CD8-positive, alpha-beta memory T cell (primary cell): ENCODE measurements at regions not wholly inside any gene's neighbourhood (a gene's known extent, or its start where the extent isn't known, plus 50 kb on each side); places are given as distances from the start of the nearest gene placed in this dataset.

Experiments used
- CTCF ChIA-PET: fragments of 350-600 bp; sonication (Branson Sonifier 250); formaldehyde crosslinking; loops from one replicate; lab custom pipeline; 2021; ENCODE audit warnings: antibody characterized with exemption; lab: Charles Lee
- POLR2A ChIA-PET: fragments of 350-600 bp; sonication (Branson Sonifier 250); formaldehyde crosslinking; loops from one replicate; lab custom pipeline; 2021; ENCODE audit warnings: antibody characterized with exemption; lab: Charles Lee
- DNase-seq, 5 donors: peaks; one replicate each; pipeline versions ENCODE4 v3.0.0 to v3.0.0-alpha.2; 2020 to 2022; ENCODE audit warnings: mixed read lengths in 1 of 5
- H3K27ac ChIP-seq: one replicate; pipeline ENCODE4 v1.7.0; 2013; ENCODE audit warnings: low read depth, mild to moderate bottlenecking, low read length, moderate library complexity
- H3K27me3 ChIP-seq: 2 replicates; pipeline ENCODE4 v1.7.0; 2013; ENCODE audit warnings: low read length, mild to moderate bottlenecking; ENCODE audit not compliant: insufficient read depth, poor library complexity, severe bottlenecking
- H3K36me3 ChIP-seq: 2 replicates; pipeline ENCODE4 v1.7.0; 2013; ENCODE audit warnings: mild to moderate bottlenecking, low read length, moderate library complexity; ENCODE audit not compliant: insufficient read depth
- H3K4me1 ChIP-seq: 2 replicates; pipeline ENCODE4 v1.7.0; 2013; ENCODE audit warnings: mild to moderate bottlenecking, low read length, moderate library complexity; ENCODE audit not compliant: insufficient read depth
- H3K4me3 ChIP-seq: 2 replicates; pipeline ENCODE4 v1.7.0; 2013; ENCODE audit warnings: mild to moderate bottlenecking, low read length
- H3K9me3 ChIP-seq: 2 replicates; pipeline ENCODE4 v1.7.0; 2013; ENCODE audit warnings: mild to moderate bottlenecking, low read length
- H3K27ac Mint-ChIP-seq, 8 donors: one replicate each; pipeline ENCODE4 v1.8.0; 2020 to 2021; ENCODE audit warnings: mixed read lengths in 8 of 8, mild to moderate bottlenecking in 6 of 8, inconsistent platforms in 3 of 8, moderate library complexity in 3 of 8
- H3K27me3 Mint-ChIP-seq, 2 donors: one replicate each; pipeline ENCODE4 v1.8.0; 2020 to 2021; ENCODE audit warnings: mixed read lengths in 2 of 2, mild to moderate bottlenecking in 1 of 2, moderate library complexity in 1 of 2
- H3K36me3 Mint-ChIP-seq, 3 donors: one replicate each; pipeline ENCODE4 v1.8.0; 2020 to 2021; ENCODE audit warnings: mixed read lengths in 3 of 3, inconsistent platforms in 1 of 3, mild to moderate bottlenecking in 1 of 3
- H3K4me1 Mint-ChIP-seq, 3 donors: one replicate each; pipeline ENCODE4 v1.8.0; 2020 to 2021; ENCODE audit warnings: mixed read lengths in 3 of 3, inconsistent platforms in 1 of 3, mild to moderate bottlenecking in 1 of 3
- H3K4me3 Mint-ChIP-seq, 7 donors: one replicate each; pipeline ENCODE4 v1.8.0; 2020 to 2021; ENCODE audit warnings: mixed read lengths in 7 of 7, mild to moderate bottlenecking in 6 of 7, moderate library complexity in 4 of 7, inconsistent platforms in 2 of 7
- H3K9me3 Mint-ChIP-seq, 5 donors: one replicate each; pipeline ENCODE4 v1.8.0; 2020 to 2022; ENCODE audit warnings: mixed read lengths in 5 of 5, mild to moderate bottlenecking in 3 of 5, moderate library complexity in 2 of 5, inconsistent platforms in 1 of 5

GRCh38 chr10:36837416-36837815 lies 288.0 kb upstream of the ANKRD30A start:
- POLR2A ChIA-PET = no interaction called here
- no peaks in the 10 kb centered on the region for H3K27me3 Mint-ChIP-seq
- H3K4me3 Mint-ChIP-seq = no peak overlapping the region
- H3K9me3 Mint-ChIP-seq = peaks cover 0 to 11% (median 5%) of the 10 kb centered on the region in 5 donors
- no peak overlapping the region for H3K27ac Mint-ChIP-seq
- no peaks in the 10 kb centered on the region for H3K36me3 Mint-ChIP-seq
- CTCF ChIA-PET = interaction anchor here (1.0 kb wide), 1 partner anchor 91 kb away, joined by 3 read pairs; no protein-coding TSS in a partner anchor
- Histone ChIP-seq H3K27me3 (no peaks in the 10 kb centered on the region), H3K36me3 (no peaks in the 10 kb centered on the region), H3K4me1 (no peaks in the 10 kb centered on the region), H3K9me3 (no peaks in the 10 kb centered on the region), H3K4me3 (no peak overlapping the region), H3K27ac (no peak overlapping the region)
- no peak for DNase-seq
- H3K4me1 Mint-ChIP-seq = no peaks in the 10 kb centered on the region

GRCh38 chr10:36819781-36820180 lies 305.6 kb upstream of the ANKRD30A start:
- no peak overlapping the region for H3K27ac Mint-ChIP-seq
- no peak for DNase-seq
- H3K4me1 Mint-ChIP-seq = no peaks in the 10 kb centered on the region
- H3K9me3 Mint-ChIP-seq = peaks cover 5 to 40% (median 13%) of the 10 kb centered on the region in 5 donors
- no peaks in the 10 kb centered on the region for H3K36me3 Mint-ChIP-seq
- ChIA-PET CTCF (no interaction called here), POLR2A (no interaction called here)
- H3K4me1 ChIP-seq = no peaks in the 10 kb centered on the region
- no peaks in the 10 kb centered on the region for H3K27me3 ChIP-seq
- no peaks in the 10 kb centered on the region for H3K9me3 ChIP-seq
- no peaks in the 10 kb centered on the region for H3K36me3 ChIP-seq
- no peak overlapping the region for H3K4me3 Mint-ChIP-seq
- no peak overlapping the region for H3K4me3 ChIP-seq
- H3K27ac ChIP-seq = no peak overlapping the region
- no peaks in the 10 kb centered on the region for H3K27me3 Mint-ChIP-seq

GRCh38 chr10:36817898-36818297 lies 307.5 kb upstream of the ANKRD30A start:
- H3K36me3 Mint-ChIP-seq = no peaks in the 10 kb centered on the region
- H3K9me3 Mint-ChIP-seq = peaks cover 4 to 29% (median 15%) of the 10 kb centered on the region in 5 donors
- ChIA-PET CTCF (no interaction called here), POLR2A (no interaction called here)
- no peak overlapping the region for H3K4me3 Mint-ChIP-seq
- Histone ChIP-seq H3K4me3 (no peak overlapping the region), H3K9me3 (no peaks in the 10 kb centered on the region), H3K27ac (no peak overlapping the region), H3K4me1 (no peaks in the 10 kb centered on the region), H3K36me3 (no peaks in the 10 kb centered on the region), H3K27me3 (no peaks in the 10 kb centered on the region)
- no peaks in the 10 kb centered on the region for H3K27me3 Mint-ChIP-seq
- no peak overlapping the region for H3K27ac Mint-ChIP-seq
- H3K4me1 Mint-ChIP-seq = no peaks in the 10 kb centered on the region
- no peak for DNase-seq

- CTCF ChIA-PET = no interaction called here
- Mint-ChIP-seq H3K27ac (no peak overlapping the region), H3K36me3 (no peaks in the 10 kb centered on the region), H3K9me3 (peaks cover 3 to 15% (median 6%) of the 10 kb centered on the region in 5 donors), H3K4me1 (no peaks in the 10 kb centered on the region), H3K4me3 (no peak overlapping the region), H3K27me3 (no peaks in the 10 kb centered on the region)
- no peak for DNase-seq
- no peaks in the 10 kb centered on the region for H3K36me3 ChIP-seq
- H3K27me3 ChIP-seq = no peaks in the 10 kb centered on the region
- H3K27ac ChIP-seq = no peak overlapping the region
- H3K9me3 ChIP-seq = no peaks in the 10 kb centered on the region
- H3K4me3 ChIP-seq = no peak overlapping the region
- POLR2A ChIA-PET = no interaction called here
- H3K4me1 ChIP-seq = no peaks in the 10 kb centered on the region
These were observed 316.6 kb upstream of the ANKRD30A start for GRCh38 chr10:36808625-36809362.

- no peaks in the 10 kb centered on the region for H3K4me1 ChIP-seq
- Mint-ChIP-seq H3K4me1 (no peaks in the 10 kb centered on the region), H3K27ac (no peak overlapping the region), H3K36me3 (no peaks in the 10 kb centered on the region), H3K9me3 (peaks cover 0 to 11% (median 5%) of the 10 kb centered on the region in 5 donors), H3K4me3 (no peak overlapping the region), H3K27me3 (no peaks in the 10 kb centered on the region)
- ChIA-PET CTCF (no interaction called here), POLR2A (no interaction called here)
- no peaks in the 10 kb centered on the region for H3K36me3 ChIP-seq
- no peak overlapping the region for H3K4me3 ChIP-seq
- no peaks in the 10 kb centered on the region for H3K9me3 ChIP-seq
- no peaks in the 10 kb centered on the region for H3K27me3 ChIP-seq
- no peak overlapping the region for H3K27ac ChIP-seq
- DNase-seq = no peak
These were observed 322.2 kb upstream of the ANKRD30A start for GRCh38 chr10:36803229-36803628.

- Histone ChIP-seq H3K27ac (no peak overlapping the region), H3K4me3 (no peak overlapping the region), H3K36me3 (no peaks in the 10 kb centered on the region), H3K27me3 (no peaks in the 10 kb centered on the region), H3K4me1 (no peaks in the 10 kb centered on the region), H3K9me3 (no peaks in the 10 kb centered on the region)
- H3K9me3 Mint-ChIP-seq = peaks cover 0 to 11% (median 5%) of the 10 kb centered on the region in 5 donors
- CTCF ChIA-PET = no interaction called here
- H3K4me1 Mint-ChIP-seq = no peaks in the 10 kb centered on the region
- POLR2A ChIA-PET = no interaction called here
- DNase-seq = no peak
- no peaks in the 10 kb centered on the region for H3K36me3 Mint-ChIP-seq
- no peaks in the 10 kb centered on the region for H3K27me3 Mint-ChIP-seq
- no peak overlapping the region for H3K4me3 Mint-ChIP-seq
- H3K27ac Mint-ChIP-seq = no peak overlapping the region
These were observed 322.8 kb upstream of the ANKRD30A start for GRCh38 chr10:36802490-36803153.

- Mint-ChIP-seq H3K4me1 (no peaks in the 10 kb centered on the region), H3K9me3 (peaks cover 0 to 11% (median 5%) of the 10 kb centered on the region in 5 donors), H3K4me3 (no peak overlapping the region), H3K27me3 (no peaks in the 10 kb centered on the region), H3K27ac (no peak overlapping the region), H3K36me3 (no peaks in the 10 kb centered on the region)
- CTCF ChIA-PET = no interaction called here
- Histone ChIP-seq H3K36me3 (no peaks in the 10 kb centered on the region), H3K4me1 (no peaks in the 10 kb centered on the region), H3K27me3 (no peaks in the 10 kb centered on the region), H3K27ac (no peak overlapping the region), H3K4me3 (no peak overlapping the region), H3K9me3 (no peaks in the 10 kb centered on the region)
- POLR2A ChIA-PET = no interaction called here
- DNase-seq = no peak
These were observed 323.7 kb upstream of the ANKRD30A start for GRCh38 chr10:36801660-36802059.

- Mint-ChIP-seq H3K4me3 (no peak overlapping the region), H3K36me3 (peaks cover 0 to 3% (median 0%) of the 10 kb centered on the region in 3 donors), H3K4me1 (no peaks in the 10 kb centered on the region), H3K27me3 (no peaks in the 10 kb centered on the region), H3K27ac (no peak overlapping the region), H3K9me3 (peaks cover 2 to 12% (median 11%) of the 10 kb centered on the region in 5 donors)
- Histone ChIP-seq H3K36me3 (no peaks in the 10 kb centered on the region), H3K27ac (no peak overlapping the region), H3K9me3 (no peaks in the 10 kb centered on the region), H3K27me3 (no peaks in the 10 kb centered on the region), H3K4me3 (no peak overlapping the region), H3K4me1 (no peaks in the 10 kb centered on the region)
- POLR2A ChIA-PET = no interaction called here
- DNase-seq = no peak
- CTCF ChIA-PET = no interaction called here
These were observed 330.4 kb upstream of the ANKRD30A start for GRCh38 chr10:36794981-36795380.
